HepG2 (cell line): ENCODE measurements at regions not wholly inside any gene's neighbourhood (a gene's known extent, or its start where the extent isn't known, plus 50 kb on each side); places are given as distances from the start of the nearest gene placed in this dataset.

ENCODE experiments used
- MAFK ChIP-seq, 2 experiments: IDR thresholded peaks in 1 of 2; conservative IDR thresholded peaks in 1 of 2; 2 replicates each; pipeline ENCODE4 v1.6.1; 2011; ENCODE audit warnings: improper control_type of control experiment in 2 of 2, low read length in 2 of 2
- NFRKB ChIP-seq: fragments of 450-650 bp; IDR thresholded peaks from 2 replicates; pipeline ENCODE4 v1.6.1; 2017
- SAP130 ChIP-seq: IDR thresholded peaks from 2 replicates; pipeline ENCODE4 v1.6.1; 2016; ENCODE audit warnings: low read depth
- TARDBP ChIP-seq: sonication (generic); formaldehyde crosslinking; IDR thresholded peaks from 2 replicates; pipeline ENCODE4 v1.8.0; 2022; ENCODE audit warnings: mild to moderate bottlenecking, missing genetic modification reagents
- ZNF138 ChIP-seq: sonication (generic); formaldehyde crosslinking; IDR thresholded peaks from 2 replicates; pipeline ENCODE4 v1.5.0; 2020; ENCODE audit warnings: mild to moderate bottlenecking, low read depth, missing genetic modification reagents
- ZNF224 ChIP-seq: sonication (generic); formaldehyde crosslinking; IDR thresholded peaks from 2 replicates; pipeline ENCODE4 v1.5.0; 2020; ENCODE audit warnings: mild to moderate bottlenecking, missing genetic modification reagents
- ZNF274 ChIP-seq: sonication (generic); formaldehyde crosslinking; IDR thresholded peaks from 2 replicates; pipeline ENCODE4 v1.5.1; 2020; ENCODE audit warnings: mild to moderate bottlenecking, missing genetic modification reagents
- TF ChIP-seq, protein P1 (sequence below): sonication (generic); formaldehyde crosslinking; IDR thresholded peaks from 2 replicates; pipeline ENCODE4 v1.5.0; 2020; ENCODE audit warnings: mild to moderate bottlenecking, missing genetic modification reagents, borderline replicate concordance
- TF ChIP-seq, protein P2 (sequence below): sonication (generic); formaldehyde crosslinking; IDR thresholded peaks from 2 replicates; pipeline ENCODE4 v1.9.0; 2021; ENCODE audit warnings: missing genetic modification reagents, mild to moderate bottlenecking, borderline replicate concordance
- TF ChIP-seq, protein P3 (sequence below): sonication (generic); formaldehyde crosslinking; IDR thresholded peaks from 2 replicates; pipeline ENCODE4 v1.5.0; 2020; ENCODE audit warnings: missing genetic modification reagents
- TF ChIP-seq, protein P4 (sequence below): sonication (generic); formaldehyde crosslinking; IDR thresholded peaks from 2 replicates; pipeline ENCODE4 v1.4.0; 2020; ENCODE audit warnings: missing genetic modification reagents

DNA sequence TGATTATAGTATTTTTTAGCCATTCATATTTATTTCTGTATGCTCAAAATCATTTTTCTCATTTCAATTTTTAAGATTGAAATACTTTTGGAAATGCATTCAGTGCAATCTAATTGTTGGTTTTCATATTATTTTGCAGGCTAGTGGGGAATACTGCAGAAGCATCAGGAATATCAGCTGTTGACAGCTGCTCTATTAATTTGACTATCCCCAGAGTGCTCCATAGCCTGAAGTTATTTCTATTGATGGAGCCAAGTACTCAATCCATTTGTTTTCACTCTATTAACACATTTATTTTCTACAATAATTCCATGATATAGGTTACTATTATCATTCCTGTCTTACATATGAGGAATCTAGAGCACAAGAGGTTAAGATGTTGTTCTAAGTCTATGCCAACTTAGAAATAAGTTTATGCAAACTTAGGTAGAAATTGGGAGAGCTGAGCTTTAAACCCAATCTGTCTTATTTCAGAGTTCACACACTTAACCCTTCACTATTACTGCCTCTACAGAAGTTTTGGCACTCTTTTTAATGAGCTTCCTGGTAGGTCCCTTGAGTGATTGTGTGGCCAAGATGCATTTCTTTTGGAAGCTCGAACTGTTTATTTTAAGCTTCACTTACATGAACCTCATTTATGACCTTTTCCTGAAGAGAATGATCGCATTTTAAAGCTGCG is 65.6 kb upstream of the PCDH18 start:
- TF ChIP-seq, protein P1, sequence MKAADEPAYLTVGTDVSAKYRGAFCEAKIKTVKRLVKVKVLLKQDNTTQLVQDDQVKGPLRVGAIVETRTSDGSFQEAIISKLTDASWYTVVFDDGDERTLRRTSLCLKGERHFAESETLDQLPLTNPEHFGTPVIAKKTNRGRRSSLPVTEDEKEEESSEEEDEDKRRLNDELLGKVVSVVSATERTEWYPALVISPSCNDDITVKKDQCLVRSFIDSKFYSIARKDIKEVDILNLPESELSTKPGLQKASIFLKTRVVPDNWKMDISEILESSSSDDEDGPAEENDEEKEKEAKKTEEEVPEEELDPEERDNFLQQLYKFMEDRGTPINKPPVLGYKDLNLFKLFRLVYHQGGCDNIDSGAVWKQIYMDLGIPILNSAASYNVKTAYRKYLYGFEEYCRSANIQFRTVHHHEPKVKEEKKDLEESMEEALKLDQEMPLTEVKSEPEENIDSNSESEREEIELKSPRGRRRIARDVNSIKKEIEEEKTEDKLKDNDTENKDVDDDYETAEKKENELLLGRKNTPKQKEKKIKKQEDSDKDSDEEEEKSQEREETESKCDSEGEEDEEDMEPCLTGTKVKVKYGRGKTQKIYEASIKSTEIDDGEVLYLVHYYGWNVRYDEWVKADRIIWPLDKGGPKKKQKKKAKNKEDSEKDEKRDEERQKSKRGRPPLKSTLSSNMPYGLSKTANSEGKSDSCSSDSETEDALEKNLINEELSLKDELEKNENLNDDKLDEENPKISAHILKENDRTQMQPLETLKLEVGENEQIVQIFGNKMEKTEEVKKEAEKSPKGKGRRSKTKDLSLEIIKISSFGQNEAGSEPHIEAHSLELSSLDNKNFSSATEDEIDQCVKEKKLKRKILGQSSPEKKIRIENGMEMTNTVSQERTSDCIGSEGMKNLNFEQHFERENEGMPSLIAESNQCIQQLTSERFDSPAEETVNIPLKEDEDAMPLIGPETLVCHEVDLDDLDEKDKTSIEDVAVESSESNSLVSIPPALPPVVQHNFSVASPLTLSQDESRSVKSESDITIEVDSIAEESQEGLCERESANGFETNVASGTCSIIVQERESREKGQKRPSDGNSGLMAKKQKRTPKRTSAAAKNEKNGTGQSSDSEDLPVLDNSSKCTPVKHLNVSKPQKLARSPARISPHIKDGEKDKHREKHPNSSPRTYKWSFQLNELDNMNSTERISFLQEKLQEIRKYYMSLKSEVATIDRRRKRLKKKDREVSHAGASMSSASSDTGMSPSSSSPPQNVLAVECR: no peak
- TF ChIP-seq TARDBP (CRISPR knock-in tag) (no peak), MAFK (conservative IDR thresholded peaks at IDR 0.05 in 1 of 2, IDR thresholded peaks at IDR 0.05 in 1 of 2; ENCODE audit: low read length in 2 of 2) (no peak), NFRKB (no peak), ZNF224 (CRISPR knock-in tag) (no peak), ZNF138 (CRISPR knock-in tag) (no peak), SAP130 (CRISPR knock-in tag) (no peak), ZNF274 (no peak)
- TF ChIP-seq, protein P2, sequence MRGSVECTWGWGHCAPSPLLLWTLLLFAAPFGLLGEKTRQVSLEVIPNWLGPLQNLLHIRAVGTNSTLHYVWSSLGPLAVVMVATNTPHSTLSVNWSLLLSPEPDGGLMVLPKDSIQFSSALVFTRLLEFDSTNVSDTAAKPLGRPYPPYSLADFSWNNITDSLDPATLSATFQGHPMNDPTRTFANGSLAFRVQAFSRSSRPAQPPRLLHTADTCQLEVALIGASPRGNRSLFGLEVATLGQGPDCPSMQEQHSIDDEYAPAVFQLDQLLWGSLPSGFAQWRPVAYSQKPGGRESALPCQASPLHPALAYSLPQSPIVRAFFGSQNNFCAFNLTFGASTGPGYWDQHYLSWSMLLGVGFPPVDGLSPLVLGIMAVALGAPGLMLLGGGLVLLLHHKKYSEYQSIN (CRISPR knock-in tag): no peak
- TF ChIP-seq, protein P3, sequence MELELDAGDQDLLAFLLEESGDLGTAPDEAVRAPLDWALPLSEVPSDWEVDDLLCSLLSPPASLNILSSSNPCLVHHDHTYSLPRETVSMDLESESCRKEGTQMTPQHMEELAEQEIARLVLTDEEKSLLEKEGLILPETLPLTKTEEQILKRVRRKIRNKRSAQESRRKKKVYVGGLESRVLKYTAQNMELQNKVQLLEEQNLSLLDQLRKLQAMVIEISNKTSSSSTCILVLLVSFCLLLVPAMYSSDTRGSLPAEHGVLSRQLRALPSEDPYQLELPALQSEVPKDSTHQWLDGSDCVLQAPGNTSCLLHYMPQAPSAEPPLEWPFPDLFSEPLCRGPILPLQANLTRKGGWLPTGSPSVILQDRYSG (CRISPR knock-in tag): no peak
- TF ChIP-seq, protein P4, sequence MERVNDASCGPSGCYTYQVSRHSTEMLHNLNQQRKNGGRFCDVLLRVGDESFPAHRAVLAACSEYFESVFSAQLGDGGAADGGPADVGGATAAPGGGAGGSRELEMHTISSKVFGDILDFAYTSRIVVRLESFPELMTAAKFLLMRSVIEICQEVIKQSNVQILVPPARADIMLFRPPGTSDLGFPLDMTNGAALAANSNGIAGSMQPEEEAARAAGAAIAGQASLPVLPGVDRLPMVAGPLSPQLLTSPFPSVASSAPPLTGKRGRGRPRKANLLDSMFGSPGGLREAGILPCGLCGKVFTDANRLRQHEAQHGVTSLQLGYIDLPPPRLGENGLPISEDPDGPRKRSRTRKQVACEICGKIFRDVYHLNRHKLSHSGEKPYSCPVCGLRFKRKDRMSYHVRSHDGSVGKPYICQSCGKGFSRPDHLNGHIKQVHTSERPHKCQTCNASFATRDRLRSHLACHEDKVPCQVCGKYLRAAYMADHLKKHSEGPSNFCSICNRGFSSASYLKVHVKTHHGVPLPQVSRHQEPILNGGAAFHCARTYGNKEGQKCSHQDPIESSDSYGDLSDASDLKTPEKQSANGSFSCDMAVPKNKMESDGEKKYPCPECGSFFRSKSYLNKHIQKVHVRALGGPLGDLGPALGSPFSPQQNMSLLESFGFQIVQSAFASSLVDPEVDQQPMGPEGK (CRISPR knock-in tag): no peak
